ENCODE measurements at regions not wholly inside any gene's neighbourhood (a gene's known extent, or its start where the extent isn't known, plus 50 kb on each side); places are given as distances from the start of the nearest gene placed in this dataset.
A peak's percentile ranks its signal among the peaks of the same experiment; 100 is the strongest.
"Not testable (repeated sequence)": the region's sequence is repeated elsewhere in the genome, so short reads cannot be mapped to it uniquely, and the experiment has no call there.

- no peak for DNase-seq
Observed at GRCh38 chr5:40112875-40113274, 566.8 kb upstream of the PTGER4 start.

- not testable (repeated sequence) for DNase-seq
Observed at GRCh38 chr5:40111036-40111435, 568.7 kb upstream of the PTGER4 start.

- not testable (repeated sequence) for DNase-seq
Observed at GRCh38 chr5:40108764-40109390, 570.8 kb upstream of the PTGER4 start.

GRCh38 chr5:40107786-40108185 lies 571.9 kb upstream of the PTGER4 start:
- DNase-seq = not testable (repeated sequence)

GRCh38 chr5:40106847-40107246 lies 572.9 kb upstream of the PTGER4 start:
- DNase-seq = no peak

GRCh38 chr5:40098313-40098712 lies 581.4 kb upstream of the PTGER4 start:
- DNase-seq = no peak

GRCh38 chr5:40093550-40093949 lies 586.2 kb upstream of the PTGER4 start:
- no peak for DNase-seq

GRCh38 chr5:40089269-40089668 lies 590.4 kb upstream of the PTGER4 start:
- no peak for DNase-seq

GRCh38 chr5:40084614-40085013 lies 595.1 kb upstream of the PTGER4 start:
- DNase-seq = no peak

GRCh38 chr5:40082313-40082712 lies 597.4 kb upstream of the PTGER4 start:
- DNase-seq = no peak

GRCh38 chr5:40080191-40080590 lies 599.5 kb upstream of the PTGER4 start:
- DNase-seq = no peak

- no peak for DNase-seq
Observed at GRCh38 chr5:40078898-40079575, 600.7 kb upstream of the PTGER4 start.

GRCh38 chr5:40074826-40075225 lies 604.9 kb upstream of the PTGER4 start:
- DNase-seq = no peak

GRCh38 chr5:40073927-40074326 lies 605.8 kb upstream of the PTGER4 start:
- no peak for DNase-seq

GRCh38 chr5:40071870-40072269 lies 607.8 kb upstream of the PTGER4 start:
- no peak for DNase-seq

GRCh38 chr5:40066616-40067015 lies 613.1 kb upstream of the PTGER4 start:
- no peak for DNase-seq

- no peak for DNase-seq
Observed at GRCh38 chr5:40052808-40053207, 626.9 kb upstream of the PTGER4 start.

- DNase-seq = no peak
Observed at GRCh38 chr5:40046792-40047191, 622.0 kb upstream of the DAB2 start.

GRCh38 chr5:40045429-40045828 lies 620.6 kb upstream of the DAB2 start:
- no peak for DNase-seq

- no peak for DNase-seq
Observed at GRCh38 chr5:40043916-40044315, 619.1 kb upstream of the DAB2 start.

- no peak for DNase-seq
Observed at GRCh38 chr5:40041452-40041851, 616.7 kb upstream of the DAB2 start.

- DNase-seq = no peak
Observed at GRCh38 chr5:40037713-40038112, 612.9 kb upstream of the DAB2 start.

GRCh38 chr5:40034441-40034840 lies 609.7 kb upstream of the DAB2 start:
- no peak for DNase-seq

- DNase-seq = peak; percentile 2
Observed at GRCh38 chr5:40033411-40033810, 608.6 kb upstream of the DAB2 start.

GRCh38 chr5:40033009-40033408 lies 608.2 kb upstream of the DAB2 start:
- DNase-seq = no peak
